GM23248 (cell line): ENCODE measurements at regions not wholly inside any gene's neighbourhood (a gene's known extent, or its start where the extent isn't known, plus 50 kb on each side); places are given as distances from the start of the nearest gene placed in this dataset.

Source experiments
- EZH2 ChIP-seq: fragments of 200-600 bp; sonication (generic); IDR thresholded peaks from 2 replicates; pipeline ENCODE4 v1.6.1; 2018; ENCODE audit warnings: antibody characterized with exemption, mild to moderate bottlenecking; ENCODE audit not compliant: insufficient read depth, poor library complexity, severe bottlenecking
- EZH2phosphoT487 ChIP-seq: fragments of 200-600 bp; sonication (generic); IDR thresholded peaks from 2 replicates; pipeline ENCODE4 v1.6.1; 2018; ENCODE audit warnings: antibody characterized with exemption, moderate library complexity, mild to moderate bottlenecking, low read depth; ENCODE audit not compliant: insufficient read depth

- no peak for TF ChIP-seq EZH2phosphoT487
- no peak for TF ChIP-seq EZH2
These were observed 179.3 kb downstream of the GLI2 start for GRCh38 chr2:120914839-120915521.
